GM12878 (cell line): ENCODE measurements at regions not wholly inside any gene's neighbourhood (a gene's known extent, or its start where the extent isn't known, plus 50 kb on each side); places are given as distances from the start of the nearest gene placed in this dataset.

Source experiments
- ATAC-seq: fragments of 200-7000 bp; cut with Tn5 transposase; 3 replicates; pipeline ENCODE4 v1.9.1; 2020; ENCODE audit warnings: mild to moderate bottlenecking, moderate library complexity
- BruUV-seq: library from RNA; stranded (reverse); fragments of 400-500 nt; replicated peaks from 2 replicates; lab custom pipeline; 2021; lab: Mats Ljungman, UMichigan
- CTCF ChIA-PET: fragments of 300-600 bp; sonication (Branson Sonifier 250); formaldehyde crosslinking; extraction: SDS; loops from one replicate; lab custom pipeline; 2021; ENCODE audit warnings: inconsistent platforms; lab: Yijun Ruan, JAX
- POLR2A ChIA-PET: fragments of 350-600 bp; formaldehyde crosslinking; extraction: SDS; loops from one replicate; lab custom pipeline; 2021; ENCODE audit warnings: inconsistent platforms; lab: Charles Lee
- RAD21 ChIA-PET: fragments of 300-600 bp; sonication (Branson Sonifier 250); formaldehyde crosslinking; loops from one replicate; lab custom pipeline; 2023; ENCODE audit warnings: antibody characterized with exemption; ENCODE audit not compliant: unreplicated experiment; lab: Charles Lee
- SMC1A ChIA-PET: fragments of 300-600 bp; sonication (Branson Sonifier 250); formaldehyde crosslinking; loops from one replicate; lab custom pipeline; 2023; ENCODE audit not compliant: unreplicated experiment, uncharacterized antibody; lab: Charles Lee
- DNase-seq: peaks from one replicate; pipeline ENCODE4 v3.0.0-alpha.2; 2011; ENCODE audit warnings: low read depth, low spot score
- FAIRE-seq: peaks from 3 replicates; lab custom pipeline; 2011; peaks lifted over from hg19 to GRCh38; lab: Jason Lieb, UNC
- H2AFZ ChIP-seq: 2 replicates; pipeline ENCODE4 v1.6.0; 2011; ENCODE audit warnings: low read depth, low read length, control low read depth; ENCODE audit not compliant: control insufficient read depth
- H3K27ac ChIP-seq: 2 replicates; pipeline ENCODE4 v1.5.1; 2011; ENCODE audit warnings: control low read depth; ENCODE audit not compliant: control insufficient read depth, insufficient read depth
- H3K27me3 ChIP-seq, 2 experiments: replicated peaks in 1 of 2; 2 replicates each; pipeline versions ENCODE4 v1.6.0 to v1.6.1; 2011; ENCODE audit warnings: low read length in 1 of 2; ENCODE audit not compliant: control insufficient read depth in 2 of 2, insufficient read depth in 2 of 2
- H3K36me3 ChIP-seq, 2 experiments: 2 replicates each; pipeline ENCODE4 v1.5.1; 2011; ENCODE audit warnings: low read length in 1 of 2; ENCODE audit not compliant: control insufficient read depth in 2 of 2, insufficient read depth in 2 of 2
- H3K4me1 ChIP-seq: 2 replicates; pipeline ENCODE4 v1.6.1; 2011; ENCODE audit warnings: mild to moderate bottlenecking, low read length, moderate library complexity, mixed read lengths; ENCODE audit not compliant: control insufficient read depth, insufficient read depth
- H3K4me2 ChIP-seq: 2 replicates; pipeline ENCODE4 v1.6.0; 2011; ENCODE audit warnings: control low read depth; ENCODE audit not compliant: control insufficient read depth, insufficient read depth
- H3K4me3 ChIP-seq: fragments of 200-600 bp; sonication (generic); 2 replicates; pipeline ENCODE4 v1.5.1; 2016
- H3K79me2 ChIP-seq: 2 replicates; pipeline ENCODE4 v1.6.0; 2011; ENCODE audit warnings: low read length; ENCODE audit not compliant: control insufficient read depth, insufficient read depth
- H3K9ac ChIP-seq: 2 replicates; pipeline ENCODE4 v1.8.0; 2011; ENCODE audit warnings: low read length, control low read depth, mixed read lengths; ENCODE audit not compliant: control insufficient read depth, insufficient read depth
- H3K9me3 ChIP-seq: replicated peaks from 3 replicates; pipeline ENCODE4 v1.5.1; 2011; ENCODE audit warnings: mild to moderate bottlenecking, low read length; ENCODE audit not compliant: control insufficient read depth, insufficient read depth
- H4K20me1 ChIP-seq: 2 replicates; pipeline ENCODE4 v1.6.0; 2011; ENCODE audit not compliant: control insufficient read depth, insufficient read depth
- BCL11A ChIP-seq: IDR thresholded peaks from 2 replicates; pipeline ENCODE4 v1.6.1; 2011; ENCODE audit warnings: low read depth, low read length
- CEBPZ ChIP-seq: fragments of 150-350 bp; IDR thresholded peaks from 2 replicates; pipeline ENCODE4 v1.6.1; 2016; ENCODE audit warnings: low read depth, low read length
- CREM ChIP-seq: IDR thresholded peaks from 2 replicates; pipeline ENCODE4 v1.6.1; 2014; ENCODE audit warnings: antibody characterized with exemption, low read depth
- KLF5 ChIP-seq: fragments of 450-650 bp; IDR thresholded peaks from 2 replicates; pipeline ENCODE4 v1.6.1; 2014; ENCODE audit warnings: mild to moderate bottlenecking; ENCODE audit not compliant: partially characterized antibody
- MEF2A ChIP-seq: IDR thresholded peaks from 2 replicates; pipeline ENCODE4 v1.6.1; 2011; ENCODE audit warnings: low read depth, mild to moderate bottlenecking, low read length, moderate library complexity; ENCODE audit not compliant: insufficient read depth
- MXI1 ChIP-seq: fragments of 150-350 bp; IDR thresholded peaks from 2 replicates; pipeline ENCODE4 v1.6.1; 2011; ENCODE audit warnings: low read depth, mild to moderate bottlenecking, inconsistent platforms, low read length, improper control_type of control experiment
- RAD21 ChIP-seq: IDR thresholded peaks from 2 replicates; pipeline ENCODE4 v1.6.1; 2011; ENCODE audit warnings: mild to moderate bottlenecking, low read depth, low read length, moderate library complexity; ENCODE audit not compliant: insufficient read depth
- RCOR1 ChIP-seq: conservative IDR thresholded peaks from 2 replicates; pipeline ENCODE4 v1.6.1; 2012; ENCODE audit warnings: low read depth, low read length, improper control_type of control experiment
- SPI1 ChIP-seq: IDR thresholded peaks from 2 replicates; pipeline ENCODE4 v1.6.1; 2011; ENCODE audit warnings: low read depth, mild to moderate bottlenecking, low read length, moderate library complexity, borderline replicate concordance; ENCODE audit not compliant: insufficient read depth
- SREBF2 ChIP-seq: IDR thresholded peaks from 2 replicates; pipeline ENCODE4 v1.6.1; 2012; ENCODE audit warnings: mild to moderate bottlenecking, low read length
- WGBS: methylation state at CpG from one replicate; pipeline ENCODE4 v1.1.6; 2016; ENCODE audit warnings: low lambda C conversion rate; ENCODE audit not compliant: insufficient replicate concordance, insufficient coverage; ENCODE audit errors: missing lambda C conversion rate; 5-methylcytosine and 5-hydroxymethylcytosine counted together
- in situ Hi-C: fragments of 300-500 bp; cut with MboI; formaldehyde crosslinking; loops from 9 replicates; pipeline ENCODE4 v1.14.3; 2018; ENCODE audit warnings: mixed read lengths
- intact Hi-C: fragments of 100-400 bp; cut with micrococcal nuclease; formaldehyde crosslinking; loops from one replicate; pipeline ENCODE4 v1.14.2; 2022; ENCODE audit not compliant: unreplicated experiment
- TF ChIP-seq, protein P1 (sequence below): fragments of 450-650 bp; IDR thresholded peaks from 2 replicates; pipeline ENCODE4 v1.6.1; 2017; ENCODE audit warnings: mild to moderate bottlenecking, moderate library complexity

GRCh38 chr4:156628858-156629257, 342.7 kb downstream of the PDGFC start:
- Histone ChIP-seq H3K4me3 (no peak overlapping the region), H3K4me1 (no peaks in the 10 kb centered on the region), H3K9me3 (no peaks in the 10 kb centered on the region), H3K27ac (no peak overlapping the region), H3K9ac (no peak overlapping the region), H2AFZ (no peak overlapping the region), H3K4me2 (no peak overlapping the region), H3K79me2 (no peaks in the 10 kb centered on the region), H3K36me3 (no peaks in the 10 kb centered on the region), H3K27me3 (no peaks in the 10 kb centered on the region), H4K20me1 (no peaks in the 10 kb centered on the region)
- no peak for FAIRE-seq
- BruUV-seq, result no TSS peak
- ChIA-PET CTCF (no interaction called here), RAD21 (no interaction called here), POLR2A (no interaction called here), SMC1A (interaction anchor here (0.9 to 1.2 kb wide), 2 partner anchors 11 to 93 kb away, joined by 3 read pairs; no protein-coding TSS in a partner anchor)
- ATAC-seq, result no peak
- intact Hi-C loops, result no loop called here
- WGBS, result 5% methylated on average over 3 of the region's 3 CpGs
- in situ Hi-C loops, result no loop called here
- no peak for TF ChIP-seq MEF2A
- TF ChIP-seq MXI1, result no peak
- TF ChIP-seq SREBF2, result no peak
- no peak for TF ChIP-seq RCOR1
- TF ChIP-seq KLF5, result no peak
- no peak for TF ChIP-seq CEBPZ
- no peak for TF ChIP-seq RAD21
- no peak for TF ChIP-seq SPI1
- TF ChIP-seq BCL11A, result no peak
- no peak for TF ChIP-seq CREM
- TF ChIP-seq, protein P1, sequence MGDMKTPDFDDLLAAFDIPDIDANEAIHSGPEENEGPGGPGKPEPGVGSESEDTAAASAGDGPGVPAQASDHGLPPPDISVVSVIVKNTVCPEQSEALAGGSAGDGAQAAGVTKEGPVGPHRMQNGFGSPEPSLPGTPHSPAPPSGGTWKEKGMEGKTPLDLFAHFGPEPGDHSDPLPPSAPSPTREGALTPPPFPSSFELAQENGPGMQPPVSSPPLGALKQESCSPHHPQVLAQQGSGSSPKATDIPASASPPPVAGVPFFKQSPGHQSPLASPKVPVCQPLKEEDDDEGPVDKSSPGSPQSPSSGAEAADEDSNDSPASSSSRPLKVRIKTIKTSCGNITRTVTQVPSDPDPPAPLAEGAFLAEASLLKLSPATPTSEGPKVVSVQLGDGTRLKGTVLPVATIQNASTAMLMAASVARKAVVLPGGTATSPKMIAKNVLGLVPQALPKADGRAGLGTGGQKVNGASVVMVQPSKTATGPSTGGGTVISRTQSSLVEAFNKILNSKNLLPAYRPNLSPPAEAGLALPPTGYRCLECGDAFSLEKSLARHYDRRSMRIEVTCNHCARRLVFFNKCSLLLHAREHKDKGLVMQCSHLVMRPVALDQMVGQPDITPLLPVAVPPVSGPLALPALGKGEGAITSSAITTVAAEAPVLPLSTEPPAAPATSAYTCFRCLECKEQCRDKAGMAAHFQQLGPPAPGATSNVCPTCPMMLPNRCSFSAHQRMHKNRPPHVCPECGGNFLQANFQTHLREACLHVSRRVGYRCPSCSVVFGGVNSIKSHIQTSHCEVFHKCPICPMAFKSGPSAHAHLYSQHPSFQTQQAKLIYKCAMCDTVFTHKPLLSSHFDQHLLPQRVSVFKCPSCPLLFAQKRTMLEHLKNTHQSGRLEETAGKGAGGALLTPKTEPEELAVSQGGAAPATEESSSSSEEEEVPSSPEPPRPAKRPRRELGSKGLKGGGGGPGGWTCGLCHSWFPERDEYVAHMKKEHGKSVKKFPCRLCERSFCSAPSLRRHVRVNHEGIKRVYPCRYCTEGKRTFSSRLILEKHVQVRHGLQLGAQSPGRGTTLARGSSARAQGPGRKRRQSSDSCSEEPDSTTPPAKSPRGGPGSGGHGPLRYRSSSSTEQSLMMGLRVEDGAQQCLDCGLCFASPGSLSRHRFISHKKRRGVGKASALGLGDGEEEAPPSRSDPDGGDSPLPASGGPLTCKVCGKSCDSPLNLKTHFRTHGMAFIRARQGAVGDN, result no peak
- TF ChIP-seq, all 136 proteins: peak for 0
- DNase-seq, result no peak
